Loucy (cell line): ENCODE measurements at regions not wholly inside any gene's neighbourhood (a gene's known extent, or its start where the extent isn't known, plus 50 kb on each side); places are given as distances from the start of the nearest gene placed in this dataset.

Source experiments
- H2AFZ ChIP-seq: fragments of 200-600 bp; sonication (generic); 2 replicates; pipeline ENCODE4 v1.6.0; 2016; ENCODE audit warnings: antibody characterized with exemption, mild to moderate bottlenecking, low read length, moderate library complexity
- H3F3A ChIP-seq: fragments of 200-600 bp; 2 replicates; pipeline ENCODE4 v1.6.0; 2016; ENCODE audit warnings: antibody characterized with exemption, low read depth, mild to moderate bottlenecking
- H3K27me3 ChIP-seq: fragments of 200-600 bp; sonication (generic); 2 replicates; pipeline ENCODE4 v1.6.1; 2014; ENCODE audit warnings: low read length, mild to moderate bottlenecking; ENCODE audit not compliant: insufficient read depth, poor library complexity, severe bottlenecking
- H3K36me3 ChIP-seq: fragments of 200-600 bp; sonication (generic); 2 replicates; pipeline ENCODE4 v1.6.1; 2016; ENCODE audit warnings: low read length; ENCODE audit not compliant: insufficient read depth
- H3K4me1 ChIP-seq: fragments of 200-600 bp; sonication (generic); 2 replicates; pipeline ENCODE4 v1.5.1; 2014; ENCODE audit warnings: low read length, mild to moderate bottlenecking; ENCODE audit not compliant: insufficient read depth, poor library complexity, severe bottlenecking
- H3K4me2 ChIP-seq: fragments of 200-600 bp; sonication (generic); 2 replicates; pipeline ENCODE4 v1.6.0; 2014; ENCODE audit warnings: antibody characterized with exemption, low read length, low read depth, mild to moderate bottlenecking; ENCODE audit not compliant: poor library complexity, severe bottlenecking
- H3K4me3 ChIP-seq: fragments of 200-600 bp; sonication (generic); 2 replicates; pipeline ENCODE4 v1.5.1; 2014; ENCODE audit warnings: low read length, mild to moderate bottlenecking, mixed read lengths; ENCODE audit not compliant: poor library complexity, severe bottlenecking
- H3K79me2 ChIP-seq: fragments of 200-600 bp; sonication (generic); 2 replicates; pipeline ENCODE4 v1.6.1; 2014; ENCODE audit warnings: low read length; ENCODE audit not compliant: insufficient read depth
- H3K9ac ChIP-seq: fragments of 200-600 bp; sonication (generic); 2 replicates; pipeline ENCODE4 v1.6.0; 2014; ENCODE audit warnings: mild to moderate bottlenecking, low read depth, low read length, moderate library complexity; ENCODE audit not compliant: poor library complexity, severe bottlenecking
- H3K9me2 ChIP-seq: fragments of 200-600 bp; sonication (generic); replicated peaks from 2 replicates; pipeline ENCODE4 v1.6.1; 2016; ENCODE audit warnings: low read depth, low read length, mixed read lengths
- H3K9me3 ChIP-seq: fragments of 200-600 bp; sonication (generic); 2 replicates; pipeline ENCODE4 v1.6.1; 2014; ENCODE audit warnings: mild to moderate bottlenecking, antibody characterized with exemption, low read length, low read depth; ENCODE audit not compliant: insufficient read depth
- H4K20me1 ChIP-seq: fragments of 200-600 bp; sonication (generic); 2 replicates; pipeline ENCODE4 v1.6.0; 2014; ENCODE audit warnings: antibody characterized with exemption, low read length, mild to moderate bottlenecking; ENCODE audit not compliant: insufficient read depth, poor library complexity, severe bottlenecking
- CTCF ChIP-seq: fragments of 200-600 bp; sonication (generic); conservative IDR thresholded peaks from 2 replicates; pipeline ENCODE4 v1.5.1; 2014; ENCODE audit warnings: mild to moderate bottlenecking, antibody characterized with exemption, low read length
- EZH2phosphoT487 ChIP-seq: fragments of 200-600 bp; IDR thresholded peaks from 2 replicates; pipeline ENCODE4 v1.6.1; 2018; ENCODE audit warnings: antibody characterized with exemption, mild to moderate bottlenecking, moderate library complexity, borderline replicate concordance

- Histone ChIP-seq H3K79me2 (no peaks in the 10 kb centered on the region), H3K4me3 (no peak overlapping the region), H3K36me3 (no peaks in the 10 kb centered on the region), H3K27me3 (no peaks in the 10 kb centered on the region), H4K20me1 (no peaks in the 10 kb centered on the region), H3K4me1 (no peaks in the 10 kb centered on the region), H2AFZ (no peak overlapping the region), H3K9me2 (no peaks in the 10 kb centered on the region), H3K9ac (no peak overlapping the region), H3F3A (no peaks in the 10 kb centered on the region), H3K4me2 (no peak overlapping the region), H3K9me3 (peaks cover 17% of the 10 kb centered on the region; the same call in 1 of the 2 replicates)
- TF ChIP-seq EZH2phosphoT487 (no peak), CTCF (no peak)
Observed at GRCh38 chr11:116445108-116446047, 327.4 kb downstream of the BUD13 start.

GRCh38 chr11:116442238-116442752 is 330.5 kb downstream of the BUD13 start:
- Histone ChIP-seq H3K9me2 (no peaks in the 10 kb centered on the region), H3K4me1 (no peaks in the 10 kb centered on the region), H3K4me3 (no peak overlapping the region), H3K4me2 (no peak overlapping the region), H4K20me1 (no peaks in the 10 kb centered on the region), H2AFZ (no peak overlapping the region), H3K9ac (no peak overlapping the region), H3F3A (no peaks in the 10 kb centered on the region), H3K9me3 (peaks cover 12% of the 10 kb centered on the region; the same call in 1 of the 2 replicates), H3K36me3 (no peaks in the 10 kb centered on the region), H3K79me2 (no peaks in the 10 kb centered on the region), H3K27me3 (no peaks in the 10 kb centered on the region)
- TF ChIP-seq EZH2phosphoT487 = no peak
- no peak for TF ChIP-seq CTCF

GRCh38 chr11:116439361-116439677 is 333.5 kb downstream of the BUD13 start:
- H3K9me2 ChIP-seq = no peaks in the 10 kb centered on the region
- TF ChIP-seq CTCF = no peak
- H3K4me3 ChIP-seq = no peak overlapping the region
- H3K9ac ChIP-seq = no peak overlapping the region
- no peak overlapping the region for H3K4me2 ChIP-seq
- no peaks in the 10 kb centered on the region for H4K20me1 ChIP-seq
- H3K9me3 ChIP-seq = peaks cover 12% of the 10 kb centered on the region; the same call in 1 of the 2 replicates
- H2AFZ ChIP-seq = no peak overlapping the region
- no peaks in the 10 kb centered on the region for H3F3A ChIP-seq
- H3K79me2 ChIP-seq = no peaks in the 10 kb centered on the region
- H3K27me3 ChIP-seq = no peaks in the 10 kb centered on the region
- no peaks in the 10 kb centered on the region for H3K36me3 ChIP-seq
- no peaks in the 10 kb centered on the region for H3K4me1 ChIP-seq
